Breast epithelium (tissue), 3 donors: ENCODE measurements at regions not wholly inside any gene's neighbourhood (a gene's known extent, or its start where the extent isn't known, plus 50 kb on each side); places are given as distances from the start of the nearest gene placed in this dataset.

Experiments
- POLR2A ChIP-seq: fragments of 450-650 bp; IDR thresholded peaks from one replicate; pipeline ENCODE4 v1.6.1; 2016; ENCODE audit warnings: antibody characterized with exemption, mild to moderate bottlenecking, moderate library complexity
- TF ChIP-seq, protein P1 (sequence below), 3 donors: fragments of 450-650 bp; IDR thresholded peaks; one replicate each; pipeline ENCODE4 v1.5.1; 2016 to 2017; ENCODE audit warnings: antibody characterized with exemption in 3 of 3, mild to moderate bottlenecking in 3 of 3, moderate library complexity in 3 of 3

- TF ChIP-seq, protein P1, sequence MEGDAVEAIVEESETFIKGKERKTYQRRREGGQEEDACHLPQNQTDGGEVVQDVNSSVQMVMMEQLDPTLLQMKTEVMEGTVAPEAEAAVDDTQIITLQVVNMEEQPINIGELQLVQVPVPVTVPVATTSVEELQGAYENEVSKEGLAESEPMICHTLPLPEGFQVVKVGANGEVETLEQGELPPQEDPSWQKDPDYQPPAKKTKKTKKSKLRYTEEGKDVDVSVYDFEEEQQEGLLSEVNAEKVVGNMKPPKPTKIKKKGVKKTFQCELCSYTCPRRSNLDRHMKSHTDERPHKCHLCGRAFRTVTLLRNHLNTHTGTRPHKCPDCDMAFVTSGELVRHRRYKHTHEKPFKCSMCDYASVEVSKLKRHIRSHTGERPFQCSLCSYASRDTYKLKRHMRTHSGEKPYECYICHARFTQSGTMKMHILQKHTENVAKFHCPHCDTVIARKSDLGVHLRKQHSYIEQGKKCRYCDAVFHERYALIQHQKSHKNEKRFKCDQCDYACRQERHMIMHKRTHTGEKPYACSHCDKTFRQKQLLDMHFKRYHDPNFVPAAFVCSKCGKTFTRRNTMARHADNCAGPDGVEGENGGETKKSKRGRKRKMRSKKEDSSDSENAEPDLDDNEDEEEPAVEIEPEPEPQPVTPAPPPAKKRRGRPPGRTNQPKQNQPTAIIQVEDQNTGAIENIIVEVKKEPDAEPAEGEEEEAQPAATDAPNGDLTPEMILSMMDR (IDR thresholded peaks at IDR 0.05): no peak
- TF ChIP-seq POLR2A: no peak
Measured at GRCh38 chr5:171570244-171570825, 150.9 kb downstream of the FGF18 start.
